ENCODE measurements at regions not wholly inside any gene's neighbourhood (a gene's known extent, or its start where the extent isn't known, plus 50 kb on each side); places are given as distances from the start of the nearest gene placed in this dataset.

DNA sequence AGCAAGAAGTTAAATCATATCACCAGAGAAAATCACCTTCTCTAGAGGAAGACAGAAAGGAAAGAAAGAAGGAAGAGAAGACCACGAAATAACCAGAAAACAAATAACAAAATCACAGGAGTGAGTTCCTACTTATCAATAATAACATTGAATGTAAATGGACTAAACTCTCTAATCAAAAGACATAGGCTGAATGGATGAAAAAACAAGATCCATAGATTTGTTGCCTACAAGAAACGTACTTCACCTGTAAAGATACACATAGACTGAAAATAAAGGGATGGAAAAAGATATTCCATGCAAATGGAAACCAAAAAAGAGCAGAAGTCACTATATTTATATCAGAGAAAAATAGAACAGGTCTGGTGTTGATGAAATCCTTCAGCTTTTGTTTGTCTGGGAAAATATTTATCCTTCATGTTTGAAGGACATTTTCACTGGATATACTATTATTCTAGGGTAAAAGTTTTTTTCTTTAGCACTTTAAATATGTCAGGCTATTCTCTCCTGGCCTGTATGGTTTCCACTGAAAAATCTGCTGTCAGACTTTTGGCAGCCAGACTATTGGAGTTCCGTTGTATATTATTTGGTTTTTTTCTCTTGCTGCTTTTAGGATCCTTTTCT is 202.5 kb upstream of the DUSP10 start:
- TF ChIP-seq POLR2AphosphoS5 (IDR thresholded peaks at IDR 0.05) (no peak), CTCF (IDR thresholded peaks at IDR 0.05) (no peak), POLR2A (IDR thresholded peaks at IDR 0.05) (no peak)

All from prostate gland (tissue), 2 donors.